ENCODE measurements at regions not wholly inside any gene's neighbourhood (a gene's known extent, or its start where the extent isn't known, plus 50 kb on each side); places are given as distances from the start of the nearest gene placed in this dataset.
"Not testable (repeated sequence)": the region's sequence is repeated elsewhere in the genome, so short reads cannot be mapped to it uniquely, and the experiment has no call there.

DNA sequence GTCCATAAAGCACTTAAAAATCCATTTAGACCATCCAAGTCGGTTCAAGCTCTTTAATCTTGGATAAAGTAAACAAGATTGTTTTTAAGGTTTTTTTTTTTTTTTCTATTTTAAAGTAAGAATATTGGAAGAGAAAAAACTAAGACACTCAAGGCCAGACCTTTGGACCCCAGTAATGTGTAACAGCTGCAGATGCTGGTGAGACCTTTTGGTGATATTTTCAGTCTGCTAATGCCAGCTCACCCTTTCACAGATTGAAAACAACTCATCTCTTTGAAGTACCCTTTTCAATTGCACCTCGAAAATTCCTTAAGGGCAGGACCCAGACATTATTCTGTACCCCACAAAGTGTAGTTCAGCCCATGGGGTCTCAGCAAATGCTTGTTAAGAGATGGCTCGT is 260.7 kb upstream of the CTNNB1 start:
- no peak for DNase-seq
- Histone ChIP-seq H3K4me1 (no peaks in the 10 kb centered on the region), H3K4me3 (ENCODE audit: low read depth, low read length) (no peak overlapping the region), H3K9me3 (no peaks in the 10 kb centered on the region), H3K27me3 (no peaks in the 10 kb centered on the region), H3K36me3 (no peaks in the 10 kb centered on the region)
- TF ChIP-seq, protein P1, sequence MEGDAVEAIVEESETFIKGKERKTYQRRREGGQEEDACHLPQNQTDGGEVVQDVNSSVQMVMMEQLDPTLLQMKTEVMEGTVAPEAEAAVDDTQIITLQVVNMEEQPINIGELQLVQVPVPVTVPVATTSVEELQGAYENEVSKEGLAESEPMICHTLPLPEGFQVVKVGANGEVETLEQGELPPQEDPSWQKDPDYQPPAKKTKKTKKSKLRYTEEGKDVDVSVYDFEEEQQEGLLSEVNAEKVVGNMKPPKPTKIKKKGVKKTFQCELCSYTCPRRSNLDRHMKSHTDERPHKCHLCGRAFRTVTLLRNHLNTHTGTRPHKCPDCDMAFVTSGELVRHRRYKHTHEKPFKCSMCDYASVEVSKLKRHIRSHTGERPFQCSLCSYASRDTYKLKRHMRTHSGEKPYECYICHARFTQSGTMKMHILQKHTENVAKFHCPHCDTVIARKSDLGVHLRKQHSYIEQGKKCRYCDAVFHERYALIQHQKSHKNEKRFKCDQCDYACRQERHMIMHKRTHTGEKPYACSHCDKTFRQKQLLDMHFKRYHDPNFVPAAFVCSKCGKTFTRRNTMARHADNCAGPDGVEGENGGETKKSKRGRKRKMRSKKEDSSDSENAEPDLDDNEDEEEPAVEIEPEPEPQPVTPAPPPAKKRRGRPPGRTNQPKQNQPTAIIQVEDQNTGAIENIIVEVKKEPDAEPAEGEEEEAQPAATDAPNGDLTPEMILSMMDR (IDR thresholded peaks at IDR 0.05; ENCODE audit: low read depth, low read length), result no peak

DNA sequence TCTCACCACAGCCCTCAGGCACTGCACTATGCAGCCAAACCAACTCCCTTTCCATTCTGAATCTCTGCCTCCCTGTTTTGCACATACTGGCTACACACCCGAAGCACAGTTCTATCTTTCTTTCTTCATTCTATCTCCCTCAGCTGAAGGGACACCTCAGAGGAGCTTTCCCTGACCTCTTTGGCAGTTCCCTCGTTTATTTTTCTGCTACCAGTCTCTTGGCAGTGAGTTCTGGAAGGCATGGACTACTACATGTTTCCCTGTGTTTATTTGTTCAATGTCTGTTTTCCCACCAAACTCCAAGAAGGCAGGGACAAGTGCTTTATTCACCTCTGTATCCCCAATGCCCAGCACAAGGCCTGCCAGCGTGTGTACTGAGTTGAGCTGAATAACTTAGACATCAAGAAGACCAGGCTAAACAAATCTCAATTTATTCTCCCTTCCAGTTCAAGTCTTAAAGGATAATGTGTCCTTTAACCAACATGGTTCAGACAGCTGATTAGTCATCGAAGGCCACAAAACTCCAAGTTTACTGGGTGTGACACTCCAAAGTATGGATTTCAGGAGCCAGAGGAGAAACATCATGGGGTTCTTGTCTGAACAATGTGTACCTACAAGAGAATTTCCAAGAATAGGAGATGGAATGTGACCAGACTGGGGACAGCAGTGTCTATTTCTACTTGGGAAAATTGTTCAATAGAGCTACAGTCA is 260.1 kb upstream of the CTNNB1 start:
- H3K9me3 ChIP-seq, result no peaks in the 10 kb centered on the region
- DNase-seq, result no peak
- TF ChIP-seq, protein P1 (IDR thresholded peaks at IDR 0.05; ENCODE audit: low read depth, low read length), result no peak

DNA sequence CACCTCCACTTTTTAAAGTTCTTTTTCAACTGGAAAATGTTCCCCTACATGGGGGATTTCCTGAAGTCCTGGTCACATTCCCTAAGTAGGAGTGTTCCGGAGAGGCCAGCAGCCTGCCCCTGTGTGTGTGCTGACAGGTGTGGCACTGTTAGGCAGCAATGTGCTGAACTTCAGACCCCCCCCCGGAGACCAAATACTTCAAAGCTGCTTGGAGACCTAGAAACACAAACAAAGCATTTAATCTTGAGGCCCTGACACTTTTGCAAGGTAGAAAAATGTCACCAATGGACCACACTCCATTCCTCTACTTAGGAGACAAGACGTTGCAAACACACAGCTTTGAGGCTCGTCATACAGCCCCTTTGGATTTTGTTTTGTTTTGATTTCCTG is 259.6 kb upstream of the CTNNB1 start:
- Histone ChIP-seq H3K27me3 (no peaks in the 10 kb centered on the region), H3K4me3 (ENCODE audit: low read depth, low read length) (no peak overlapping the region), H3K4me1 (no peaks in the 10 kb centered on the region), H3K9me3 (no peaks in the 10 kb centered on the region), H3K36me3 (no peaks in the 10 kb centered on the region)
- TF ChIP-seq, protein P1 (IDR thresholded peaks at IDR 0.05; ENCODE audit: low read depth, low read length), result no peak
- DNase-seq, result no peak

More for the DNA sequence above, 260.1 kb upstream of the CTNNB1 start:
- H3K4me1 ChIP-seq, result no peaks in the 10 kb centered on the region
- no peaks in the 10 kb centered on the region for H3K36me3 ChIP-seq
- no peak overlapping the region for H3K4me3 ChIP-seq (ENCODE audit: low read depth, low read length)
- no peaks in the 10 kb centered on the region for H3K27me3 ChIP-seq

DNA sequence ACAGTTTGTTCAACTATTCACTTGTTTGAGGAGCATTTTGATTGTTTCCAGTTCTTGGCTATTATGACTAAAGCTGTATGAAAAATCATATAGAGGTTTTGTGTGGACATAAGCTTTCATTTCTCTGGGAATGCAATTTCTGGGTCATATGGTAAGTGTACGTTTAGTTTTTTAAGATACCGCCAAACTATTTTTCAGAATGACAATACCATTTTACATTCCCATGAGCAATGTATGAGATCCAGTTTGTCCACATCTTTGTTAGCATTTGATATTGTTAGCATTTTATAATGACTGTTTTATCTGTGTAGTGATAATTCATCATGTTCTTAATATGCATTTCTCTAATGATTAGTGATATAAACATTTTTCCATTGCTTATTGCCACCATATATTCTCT is 258.7 kb upstream of the CTNNB1 start:
- no peaks in the 10 kb centered on the region for H3K4me1 ChIP-seq
- no peaks in the 10 kb centered on the region for H3K36me3 ChIP-seq
- no peaks in the 10 kb centered on the region for H3K27me3 ChIP-seq
- DNase-seq, result no peak
- H3K9me3 ChIP-seq, result no peaks in the 10 kb centered on the region
- no peak overlapping the region for H3K4me3 ChIP-seq (ENCODE audit: low read depth, low read length)
- TF ChIP-seq, protein P1 (IDR thresholded peaks at IDR 0.05; ENCODE audit: low read depth, low read length), result no peak

DNA sequence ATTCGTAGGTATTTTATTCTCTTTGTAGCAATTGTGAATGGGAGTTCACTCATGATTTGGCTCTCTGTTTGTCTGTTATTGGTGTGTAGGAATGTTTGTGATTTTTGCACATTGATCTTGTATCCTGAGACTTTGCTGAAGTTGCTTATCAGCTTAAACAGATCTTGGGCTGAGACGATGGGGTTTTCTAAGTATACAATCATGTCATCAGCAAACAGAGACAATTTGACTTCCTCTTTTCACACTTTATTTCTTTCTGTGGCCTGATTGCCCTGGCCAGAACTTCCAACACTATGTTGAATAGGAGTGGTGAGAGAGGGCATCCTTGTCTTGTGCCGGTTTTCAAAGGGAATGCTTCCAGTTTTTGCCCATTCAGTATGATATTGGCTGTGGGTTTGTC is 252.3 kb upstream of the CTNNB1 start:
- not testable (repeated sequence) for DNase-seq; H3K27me3 ChIP-seq; H3K4me3 ChIP-seq (ENCODE audit: low read depth, low read length); H3K9me3 ChIP-seq; H3K4me1 ChIP-seq; H3K36me3 ChIP-seq

DNA sequence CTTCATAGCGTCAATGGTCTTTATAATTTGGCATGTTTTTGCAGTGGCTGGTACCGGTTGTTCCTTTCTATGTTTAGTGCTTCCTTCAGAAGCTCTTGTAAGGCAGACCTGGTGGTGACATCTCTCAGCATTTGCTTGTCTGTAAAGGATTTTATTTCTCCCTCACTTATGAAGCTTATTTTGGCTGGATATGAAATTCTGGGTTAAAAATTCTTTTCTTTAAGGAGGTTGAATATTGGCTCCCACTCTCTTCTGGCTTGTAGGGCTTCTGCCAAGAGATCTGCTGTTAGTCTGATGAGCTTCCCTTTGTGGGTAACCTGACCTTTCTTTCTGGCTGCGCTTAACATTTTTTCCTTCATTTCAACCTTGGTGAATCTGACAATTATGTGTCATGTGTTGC is 250.0 kb upstream of the CTNNB1 start:
- H3K4me1 ChIP-seq; H3K36me3 ChIP-seq; H3K4me3 ChIP-seq (ENCODE audit: low read depth, low read length); DNase-seq; H3K27me3 ChIP-seq; H3K9me3 ChIP-seq: not testable (repeated sequence)

DNA sequence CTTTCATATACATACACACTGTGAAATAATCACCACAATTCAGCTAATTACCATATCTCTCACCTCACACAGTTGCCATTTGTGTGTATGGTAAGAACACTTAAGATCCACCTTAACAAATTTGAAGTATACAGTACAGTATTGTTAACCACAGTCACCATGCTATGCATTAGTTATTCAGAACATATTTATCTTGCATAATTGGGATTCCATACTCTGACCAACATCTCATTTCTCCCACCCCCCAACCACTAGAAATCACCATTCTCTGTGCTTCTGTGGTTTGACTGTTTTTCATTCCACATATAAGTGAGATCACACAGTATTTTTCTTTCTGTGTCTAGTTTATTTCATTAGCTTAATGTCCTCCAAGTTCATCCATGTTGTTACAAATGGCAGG is 247.7 kb upstream of the CTNNB1 start:
- Histone ChIP-seq H3K27me3 (no peaks in the 10 kb centered on the region), H3K4me1 (no peaks in the 10 kb centered on the region), H3K4me3 (ENCODE audit: low read depth, low read length) (no peak overlapping the region), H3K9me3 (no peaks in the 10 kb centered on the region), H3K36me3 (no peaks in the 10 kb centered on the region)
- TF ChIP-seq, protein P1 (IDR thresholded peaks at IDR 0.05; ENCODE audit: low read depth, low read length), result no peak
- no peak for DNase-seq
